ENCODE measurements at regions not wholly inside any gene's neighbourhood (a gene's known extent, or its start where the extent isn't known, plus 50 kb on each side); places are given as distances from the start of the nearest gene placed in this dataset.

DNA sequence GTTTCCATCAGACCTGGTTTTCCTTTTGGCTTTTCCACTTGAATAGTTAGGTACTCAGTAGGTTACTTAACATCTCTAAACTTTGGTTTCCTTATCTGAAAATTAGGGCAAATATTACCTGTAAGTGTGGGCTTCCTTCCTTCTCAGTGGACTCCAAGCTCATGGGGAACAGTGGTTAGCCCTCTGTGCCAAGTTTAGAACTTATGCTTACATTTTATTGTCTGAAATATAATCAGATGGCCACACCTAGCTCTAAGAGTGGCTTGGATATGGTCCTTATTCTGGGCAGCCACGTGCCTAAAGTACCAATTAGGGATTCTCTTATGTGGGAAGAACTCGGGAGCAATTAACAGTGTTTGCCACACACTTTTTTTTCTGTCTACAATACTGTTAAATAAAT lies 133.9 kb downstream of the UCHL1 start:
- TF ChIP-seq CTCF (IDR thresholded peaks at IDR 0.05) = no peak
- TF ChIP-seq POLR2A (IDR thresholded peaks at IDR 0.05) = no peak

Data from esophagus squamous epithelium (tissue), 4 donors.